ENCODE measurements at regions not wholly inside any gene's neighbourhood (a gene's known extent, or its start where the extent isn't known, plus 50 kb on each side); places are given as distances from the start of the nearest gene placed in this dataset.
"Not testable (repeated sequence)": the region's sequence is repeated elsewhere in the genome, so short reads cannot be mapped to it uniquely, and the experiment has no call there.

- no peak for TF ChIP-seq CTCF (IDR thresholded peaks at IDR 0.05; ENCODE audit: extremely low read depth, missing control alignments)
- DNase-seq (ENCODE audit: low spot score), result no peak
Measured at GRCh38 chr13:90882551-90882950, 464.9 kb upstream of the MIR17HG start.

- DNase-seq (ENCODE audit: low spot score), result no peak
- TF ChIP-seq CTCF (IDR thresholded peaks at IDR 0.05; ENCODE audit: extremely low read depth, missing control alignments), result no peak
Measured at GRCh38 chr13:90883592-90883991, 463.9 kb upstream of the MIR17HG start.

- TF ChIP-seq CTCF (IDR thresholded peaks at IDR 0.05; ENCODE audit: extremely low read depth, missing control alignments), result no peak
- no peak for DNase-seq (ENCODE audit: low spot score)
Measured at GRCh38 chr13:90884066-90884465, 463.4 kb upstream of the MIR17HG start.

DNA sequence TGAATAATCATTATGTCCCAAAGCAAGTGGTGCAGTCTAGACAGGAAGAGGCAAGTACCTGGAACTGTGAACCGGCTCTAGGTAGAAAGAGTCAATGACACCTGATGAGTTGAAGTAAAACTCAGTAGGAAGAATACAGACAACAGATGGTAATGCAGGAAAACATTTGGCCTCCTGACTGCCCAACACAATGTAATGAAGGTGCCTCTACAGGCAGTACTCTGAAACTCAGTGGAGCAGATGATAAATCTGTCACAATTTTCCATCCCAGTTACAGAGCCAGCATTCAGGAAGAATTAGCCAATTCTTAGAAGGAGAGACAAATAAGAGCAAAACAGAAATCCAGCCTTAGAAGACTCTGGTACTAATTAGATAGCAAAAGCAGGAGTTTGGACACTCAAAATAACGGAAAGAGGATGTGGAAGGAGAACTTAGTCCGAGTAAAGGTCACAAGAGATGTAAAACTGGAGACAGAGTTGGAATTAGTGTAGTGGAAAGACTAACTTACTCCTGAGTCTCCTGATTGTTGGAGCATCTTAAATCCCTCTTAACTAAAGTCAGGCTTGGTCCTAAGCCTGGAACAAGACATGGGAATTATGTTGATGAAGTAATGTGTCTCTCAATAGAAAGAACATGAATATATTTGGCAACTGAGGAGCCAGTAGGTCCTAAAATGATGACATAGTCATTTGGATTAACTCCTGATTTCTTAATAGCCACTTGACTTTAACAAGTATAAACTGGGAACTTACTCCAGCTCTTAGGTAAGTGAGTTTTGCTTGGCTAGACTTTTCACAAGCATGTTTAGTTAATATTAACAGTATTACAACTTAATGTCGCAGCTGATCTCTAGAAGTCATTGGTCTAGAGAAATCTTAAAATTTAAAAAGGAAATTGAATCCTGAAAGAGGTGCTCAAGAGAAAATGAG lies 457.3 kb upstream of the MIR17HG start:
- no peak for TF ChIP-seq CTCF (IDR thresholded peaks at IDR 0.05; ENCODE audit: extremely low read depth, missing control alignments)
- no peak for DNase-seq (ENCODE audit: low spot score)

GRCh38 chr13:90891329-90891728 lies 456.2 kb upstream of the MIR17HG start:
- no peak for TF ChIP-seq CTCF (IDR thresholded peaks at IDR 0.05; ENCODE audit: extremely low read depth, missing control alignments)
- no peak for DNase-seq (ENCODE audit: low spot score)

DNA sequence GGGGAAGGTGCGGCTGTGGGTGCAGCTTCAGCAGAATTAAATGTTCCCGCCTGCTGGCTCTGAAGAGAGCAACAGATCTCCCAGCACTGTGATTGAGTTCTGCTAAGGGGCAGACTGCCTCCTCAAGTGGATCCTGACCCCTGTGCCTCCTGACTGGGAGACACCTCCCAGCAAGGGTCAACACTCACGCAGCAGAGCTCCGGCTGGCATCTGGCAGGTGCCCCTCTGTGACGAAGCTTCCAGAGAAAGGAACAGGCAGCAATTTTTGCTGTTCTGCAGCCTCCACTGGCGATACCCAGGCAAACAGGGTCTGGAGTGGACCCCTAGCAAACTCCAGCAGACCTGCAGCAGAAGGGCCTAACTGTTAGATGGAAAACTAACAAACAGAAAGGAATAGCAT lies 454.3 kb upstream of the MIR17HG start:
- not testable (repeated sequence) for DNase-seq (ENCODE audit: low spot score)

- no peak for TF ChIP-seq CTCF (IDR thresholded peaks at IDR 0.05; ENCODE audit: extremely low read depth, missing control alignments)
- DNase-seq (ENCODE audit: low spot score), result no peak
Measured at GRCh38 chr13:90896002-90896401, 451.5 kb upstream of the MIR17HG start.

- no peak for TF ChIP-seq CTCF (IDR thresholded peaks at IDR 0.05; ENCODE audit: extremely low read depth, missing control alignments)
- no peak for DNase-seq (ENCODE audit: low spot score)
Measured at GRCh38 chr13:90898811-90899210, 448.7 kb upstream of the MIR17HG start.
